NCI-H1048 (cell line): ENCODE measurements at regions not wholly inside any gene's neighbourhood (a gene's known extent, or its start where the extent isn't known, plus 50 kb on each side); places are given as distances from the start of the nearest gene placed in this dataset.
"Not testable (repeated sequence)": the region's sequence is repeated elsewhere in the genome, so short reads cannot be mapped to it uniquely, and the experiment has no call there.

Experiments
- DNase-seq: peaks from one replicate; lab custom pipeline; 2025; lab: John Stamatoyannopoulos, UW

DNA sequence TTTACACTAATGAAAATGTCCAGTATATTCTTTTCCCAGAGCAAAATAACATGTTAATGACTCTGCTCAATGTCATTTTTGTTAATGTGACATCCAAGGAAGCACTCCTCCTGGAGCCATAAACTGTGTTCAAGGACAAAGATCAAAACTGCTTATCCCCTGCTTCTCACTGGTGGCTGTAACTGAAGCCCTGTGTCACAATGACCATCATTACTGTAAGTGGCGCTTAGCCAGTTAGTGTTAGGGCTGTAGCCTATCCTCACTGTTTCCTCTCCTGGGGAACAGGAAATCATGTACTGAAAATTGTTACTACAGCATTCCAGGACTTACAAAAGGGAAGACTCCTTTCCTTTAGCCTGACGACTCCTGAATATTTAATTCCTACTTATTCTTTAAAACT lies 71.7 kb upstream of the COX7C start:
- DNase-seq: no peak

DNA sequence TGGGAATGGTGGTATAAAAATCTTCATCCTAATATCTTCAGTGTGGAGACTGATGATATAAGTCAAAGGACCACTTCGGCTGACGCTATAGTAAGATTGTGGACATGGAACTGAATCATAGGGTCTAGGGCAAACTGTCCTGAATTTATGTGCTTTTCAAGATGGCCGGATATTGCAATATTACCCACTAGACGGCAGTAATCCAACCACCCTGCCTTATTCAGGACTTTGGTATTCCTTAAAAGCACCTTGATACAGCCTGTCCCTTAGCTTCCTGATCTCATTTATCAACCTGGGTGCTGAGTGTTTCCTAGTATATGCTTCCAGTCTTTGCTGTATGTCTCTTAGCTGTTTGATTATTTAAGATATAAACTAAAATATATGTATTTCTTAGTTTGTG lies 71.2 kb upstream of the COX7C start:
- DNase-seq: no peak

DNA sequence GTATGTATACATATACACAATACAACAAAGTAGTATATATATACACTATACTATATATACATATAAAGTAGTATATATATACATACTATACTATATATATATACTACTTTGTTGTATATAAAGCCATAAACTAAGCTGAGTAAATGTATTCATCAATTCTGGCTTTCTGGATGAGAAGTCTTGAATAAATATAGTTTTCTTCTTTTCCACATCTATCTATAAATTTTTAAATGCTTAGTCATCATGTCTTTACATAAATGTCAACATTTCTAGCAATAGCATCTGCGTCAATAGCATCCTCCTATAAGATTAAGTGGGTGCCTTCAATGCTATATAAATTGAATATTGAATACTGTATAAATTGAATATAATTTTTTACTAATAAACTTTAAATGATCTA lies 63.1 kb upstream of the COX7C start:
- no peak for DNase-seq

DNA sequence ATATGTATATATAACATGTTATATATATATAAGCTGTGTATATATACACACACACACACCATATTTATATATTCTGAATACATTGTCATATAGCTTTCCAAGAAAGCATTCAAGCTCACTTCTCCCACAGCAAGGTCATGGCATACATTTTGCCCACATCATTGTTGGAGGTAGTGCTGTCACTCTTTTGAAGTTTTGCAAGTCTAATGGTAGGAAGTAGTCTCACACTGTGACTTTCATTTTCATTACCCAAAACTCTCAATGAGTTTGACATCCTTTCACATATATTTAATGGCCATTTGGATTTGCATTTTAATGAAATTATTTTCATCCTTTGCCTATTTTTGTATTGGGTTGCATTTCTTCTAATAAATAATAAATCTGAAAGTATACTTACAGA lies 59.8 kb upstream of the COX7C start:
- DNase-seq: no peak

DNA sequence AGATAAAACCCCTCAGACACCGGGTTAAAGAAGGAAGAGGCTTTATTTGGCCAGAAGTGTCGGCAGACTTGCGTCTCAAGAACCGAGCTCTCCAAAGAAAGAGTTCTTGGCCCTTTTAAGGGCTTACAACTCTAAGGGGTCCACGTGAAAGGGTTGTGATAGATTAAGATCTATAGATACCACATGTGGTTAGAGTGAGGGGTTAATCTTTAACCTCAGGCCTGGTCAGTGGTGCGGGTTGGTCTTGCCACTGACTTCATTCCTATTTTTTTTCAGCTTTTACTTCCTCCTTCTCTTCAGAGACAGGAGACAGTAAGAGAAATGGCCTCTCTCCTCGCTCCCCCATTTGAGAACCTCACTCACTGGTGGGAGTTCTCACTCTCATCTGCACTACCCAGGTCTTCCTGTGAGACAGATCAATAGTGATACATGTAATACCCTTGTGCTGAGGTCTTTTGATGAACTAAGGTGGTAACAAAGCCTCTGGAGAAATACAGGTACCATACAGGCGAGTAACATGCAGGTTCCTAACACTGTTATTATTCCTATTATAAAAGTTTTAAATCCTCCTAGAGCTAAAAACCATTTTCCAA lies 52.4 kb upstream of the COX7C start:
- no peak for DNase-seq

DNA sequence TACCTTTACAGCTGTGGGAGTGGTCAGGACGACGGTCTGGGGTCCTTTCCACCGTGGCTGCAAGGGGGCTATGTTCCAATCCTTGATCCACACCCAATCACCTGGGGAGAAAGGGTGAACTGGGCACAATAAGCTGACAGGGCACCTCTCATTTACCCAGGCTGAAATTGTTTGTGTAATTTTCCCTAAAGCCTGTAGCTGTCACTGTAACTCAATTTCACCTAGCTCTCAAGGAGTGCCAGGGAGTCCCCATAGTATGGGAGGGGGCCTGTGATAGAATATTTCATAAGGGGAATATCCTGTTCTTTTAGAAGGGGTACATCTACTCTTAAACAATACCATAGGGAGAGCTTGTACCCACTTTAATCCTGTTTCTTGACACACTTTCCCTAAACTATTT lies 51.7 kb upstream of the COX7C start:
- not testable (repeated sequence) for DNase-seq
